Tibial nerve (tissue), 4 donors: ENCODE measurements at regions not wholly inside any gene's neighbourhood (a gene's known extent, or its start where the extent isn't known, plus 50 kb on each side); places are given as distances from the start of the nearest gene placed in this dataset.

ENCODE experiments used
- EP300 ChIP-seq, 2 donors: sonication (generic); formaldehyde crosslinking; IDR thresholded peaks; one replicate each; pipeline ENCODE4 v1.6.1; 2017; ENCODE audit warnings: antibody characterized with exemption in 2 of 2, mild to moderate bottlenecking in 1 of 2
- POLR2A ChIP-seq, 2 donors: fragments of 450-650 bp; IDR thresholded peaks; one replicate each; pipeline ENCODE4 v1.6.1; 2017; ENCODE audit warnings: antibody characterized with exemption in 2 of 2, mild to moderate bottlenecking in 2 of 2, moderate library complexity in 2 of 2
- TF ChIP-seq, protein P1 (sequence below), 5 experiments: fragments of 200-600 bp in 3 of 5; fragments of 450-650 bp in 2 of 5; sonication (generic) in 3 of 5; IDR thresholded peaks; one replicate each; pipeline ENCODE4 v1.5.1; 2016 to 2019; ENCODE audit warnings: antibody characterized with exemption in 5 of 5, mild to moderate bottlenecking in 3 of 5, moderate library complexity in 2 of 5

DNA sequence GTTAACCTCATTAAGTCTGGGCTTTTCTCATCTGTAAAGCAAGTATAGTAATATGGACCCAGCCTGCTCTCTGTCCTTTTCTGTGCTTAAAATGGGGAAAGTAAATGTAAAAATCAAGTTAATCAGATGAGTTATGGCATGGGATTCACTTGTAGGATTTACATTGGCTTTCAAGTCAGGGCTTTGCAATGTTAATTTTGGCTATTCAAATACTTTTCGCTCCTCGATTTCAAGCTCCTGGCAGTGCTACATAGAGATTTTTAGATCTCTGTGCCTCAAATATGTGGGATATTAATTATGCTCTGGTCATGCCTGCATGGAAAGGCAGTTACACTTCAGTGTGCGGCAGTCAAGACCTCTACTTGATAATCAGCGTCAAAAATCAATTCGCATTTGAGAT is 709.8 kb downstream of the LTN1 start:
- TF ChIP-seq, protein P1, sequence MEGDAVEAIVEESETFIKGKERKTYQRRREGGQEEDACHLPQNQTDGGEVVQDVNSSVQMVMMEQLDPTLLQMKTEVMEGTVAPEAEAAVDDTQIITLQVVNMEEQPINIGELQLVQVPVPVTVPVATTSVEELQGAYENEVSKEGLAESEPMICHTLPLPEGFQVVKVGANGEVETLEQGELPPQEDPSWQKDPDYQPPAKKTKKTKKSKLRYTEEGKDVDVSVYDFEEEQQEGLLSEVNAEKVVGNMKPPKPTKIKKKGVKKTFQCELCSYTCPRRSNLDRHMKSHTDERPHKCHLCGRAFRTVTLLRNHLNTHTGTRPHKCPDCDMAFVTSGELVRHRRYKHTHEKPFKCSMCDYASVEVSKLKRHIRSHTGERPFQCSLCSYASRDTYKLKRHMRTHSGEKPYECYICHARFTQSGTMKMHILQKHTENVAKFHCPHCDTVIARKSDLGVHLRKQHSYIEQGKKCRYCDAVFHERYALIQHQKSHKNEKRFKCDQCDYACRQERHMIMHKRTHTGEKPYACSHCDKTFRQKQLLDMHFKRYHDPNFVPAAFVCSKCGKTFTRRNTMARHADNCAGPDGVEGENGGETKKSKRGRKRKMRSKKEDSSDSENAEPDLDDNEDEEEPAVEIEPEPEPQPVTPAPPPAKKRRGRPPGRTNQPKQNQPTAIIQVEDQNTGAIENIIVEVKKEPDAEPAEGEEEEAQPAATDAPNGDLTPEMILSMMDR (IDR thresholded peaks at IDR 0.05): no peak
- TF ChIP-seq POLR2A (IDR thresholded peaks at IDR 0.05): no peak
- TF ChIP-seq EP300 (IDR thresholded peaks at IDR 0.05): no peak
